Upper lobe of left lung (tissue), 6 donors: ENCODE measurements at regions not wholly inside any gene's neighbourhood (a gene's known extent, or its start where the extent isn't known, plus 50 kb on each side); places are given as distances from the start of the nearest gene placed in this dataset.
A peak's percentile ranks its signal among the peaks of the same experiment; 100 is the strongest.
"Not testable (repeated sequence)": the region's sequence is repeated elsewhere in the genome, so short reads cannot be mapped to it uniquely, and the experiment has no call there.

Experiments
- ATAC-seq, 2 donors: fragments of 200-7000 bp; cut with Tn5 transposase; one replicate each; pipeline ENCODE4 v1.9.1; 2022; ENCODE audit warnings: mild to moderate bottlenecking in 2 of 2, moderate library complexity in 2 of 2; ENCODE audit not compliant: low FRiP score in 2 of 2
- DNase-seq, 2 donors: peaks; one replicate each; pipeline ENCODE4 v3.0.0-alpha.2; 2019 to 2020
- H3K27ac ChIP-seq, 4 donors: fragments of 200-600 bp; sonication (generic); one replicate each; pipeline ENCODE4 v1.5.1; 2016 to 2019
- H3K27me3 ChIP-seq, 4 donors: fragments of 200-600 bp; sonication (generic); one replicate each; pipeline ENCODE4 v1.5.1; 2017 to 2019
- H3K36me3 ChIP-seq, 4 donors: fragments of 200-600 bp; sonication (generic); one replicate each; pipeline ENCODE4 v1.5.1; 2016 to 2019
- H3K4me1 ChIP-seq, 4 donors: fragments of 200-600 bp; sonication (generic); one replicate each; pipeline ENCODE4 v1.5.1; 2018 to 2019
- H3K4me3 ChIP-seq, 4 donors: fragments of 200-600 bp; sonication (generic); one replicate each; pipeline ENCODE4 v1.5.1; 2017 to 2019; ENCODE audit warnings: mild to moderate bottlenecking in 2 of 4, moderate library complexity in 1 of 4
- H3K9me3 ChIP-seq, 4 donors: fragments of 200-600 bp; sonication (generic); one replicate each; pipeline ENCODE4 v1.5.1; 2018 to 2019
- CTCF ChIP-seq, 6 experiments: fragments of 450-650 bp in 4 of 6; fragments of 200-600 bp in 2 of 6; sonication (generic) in 2 of 6; IDR thresholded peaks; one replicate each; pipeline ENCODE4 v1.5.1; 2016 to 2019; ENCODE audit warnings: antibody characterized with exemption in 6 of 6
- EP300 ChIP-seq, 4 donors: sonication (generic); formaldehyde crosslinking; IDR thresholded peaks; one replicate each; pipeline ENCODE4 v1.5.1; 2017; ENCODE audit warnings: antibody characterized with exemption in 4 of 4, control low read depth in 2 of 4
- POLR2A ChIP-seq, 4 donors: fragments of 450-650 bp; IDR thresholded peaks; one replicate each; pipeline ENCODE4 v1.5.1; 2016 to 2017; ENCODE audit warnings: antibody characterized with exemption in 4 of 4, mild to moderate bottlenecking in 2 of 4
- POLR2AphosphoS5 ChIP-seq, 2 donors: sonication (generic); formaldehyde crosslinking; IDR thresholded peaks; one replicate each; pipeline ENCODE4 v1.5.1; 2017; ENCODE audit warnings: antibody characterized with exemption in 2 of 2
- WGBS, 2 donors: methylation state at CpG; one replicate each; pipeline ENCODE4 v1.1.5; 2017 to 2018; 5-methylcytosine and 5-hydroxymethylcytosine counted together
- small RNA-seq, 4 donors: library from RNA; depleted of rRNA; stranded (forward); fragments of <200 nt; gene quantifications; one replicate each; pipeline ENCODE3, GENCODE V24; 2016
- donor health status: DM: no; HTN: no; CAD: no; lungs with moderate emphysema.
- donor health status: DM: no; HTN: yes; CAD: no; lungs with severe emphysema.

DNA sequence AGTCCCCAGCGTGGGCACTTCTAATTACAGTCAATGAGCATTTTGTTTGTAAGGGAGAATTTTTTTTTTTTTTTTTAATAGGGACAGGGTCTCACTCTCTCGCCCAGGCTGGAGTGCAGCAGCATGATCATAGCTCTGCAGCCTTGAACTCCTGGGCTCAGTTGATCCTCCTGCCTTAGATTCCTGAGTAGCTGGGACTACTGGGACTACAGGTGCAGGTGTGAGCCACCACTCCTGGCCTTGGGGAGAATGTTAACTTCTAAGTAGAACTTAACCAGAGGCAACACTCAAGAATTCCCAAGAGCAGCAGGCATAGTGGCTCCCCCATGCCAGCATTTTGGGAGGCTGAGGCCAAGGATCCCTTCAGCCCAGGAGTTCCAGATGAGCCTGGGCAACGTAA, 52.9 kb upstream of the ZNF217 start:
- Histone ChIP-seq H3K4me1 (peaks cover 6 to 19% (median 17%) of the 10 kb centered on the region in 4 donors), H3K9me3 (no peaks in the 10 kb centered on the region), H3K27me3 (no peaks in the 10 kb centered on the region), H3K36me3 (no peaks in the 10 kb centered on the region), H3K27ac (no peak overlapping the region), H3K4me3 (no peak overlapping the region)
- no peak for ATAC-seq
- TF ChIP-seq EP300 (IDR thresholded peaks at IDR 0.05) (no peak), POLR2AphosphoS5 (IDR thresholded peaks at IDR 0.05) (no peak), POLR2A (IDR thresholded peaks at IDR 0.05) (no peak), CTCF (IDR thresholded peaks at IDR 0.05) (no peak)
- DNase-seq: no peak
- WGBS, 2 donors: 90 to 93% methylated on average over 3 of the region's 3 CpGs

DNA sequence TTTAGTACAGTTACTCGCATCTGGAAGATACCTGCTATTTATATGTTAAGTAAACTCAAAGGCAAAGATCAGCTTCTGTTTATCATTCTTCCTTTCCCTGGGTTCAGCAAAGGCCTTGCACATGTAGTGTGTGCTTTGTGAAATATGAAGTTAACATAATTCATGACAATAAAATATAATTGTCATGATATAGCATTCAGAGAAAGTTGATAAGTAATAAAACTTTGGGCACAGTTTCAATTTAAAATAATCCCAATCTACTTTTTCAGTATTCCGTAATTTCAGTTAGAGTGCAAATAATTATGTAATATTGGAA, 51.9 kb upstream of the ZNF217 start:
- no peak for DNase-seq
- ATAC-seq: no peak
- H3K4me3 ChIP-seq: no peak overlapping the region
- no peak for TF ChIP-seq POLR2AphosphoS5 (IDR thresholded peaks at IDR 0.05)
- TF ChIP-seq CTCF (IDR thresholded peaks at IDR 0.05): no peak
- no peak for TF ChIP-seq POLR2A (IDR thresholded peaks at IDR 0.05)
- no peak for TF ChIP-seq EP300 (IDR thresholded peaks at IDR 0.05)
- H3K27me3 ChIP-seq: no peaks in the 10 kb centered on the region
- 86 to 89% methylated on average over 2 of the region's 2 CpGs for WGBS, 2 donors
- H3K27ac ChIP-seq: no peak overlapping the region
- peaks cover 6 to 19% (median 17%) of the 10 kb centered on the region in 4 donors for H3K4me1 ChIP-seq
- H3K36me3 ChIP-seq: no peaks in the 10 kb centered on the region
- H3K9me3 ChIP-seq: no peaks in the 10 kb centered on the region

- peaks cover 6 to 19% (median 17%) of the 10 kb centered on the region in 4 donors for H3K4me1 ChIP-seq
- not testable (repeated sequence) for DNase-seq, H3K27me3 ChIP-seq, H3K9me3 ChIP-seq, H3K4me3 ChIP-seq, H3K36me3 ChIP-seq, ATAC-seq
- WGBS, 2 donors: 96 to 98% methylated on average over 8 of the region's 8 CpGs
- peak overlapping the region in 2 of 4 donors; percentile 84 to 87 for H3K27ac ChIP-seq
Observed at GRCh38 chr20:53644108-53644507, 50.5 kb upstream of the ZNF217 start.

Small RNA genes in the stretch of these regions (small RNA-seq; reads per million reads assigned to genes)
- 0 reads per million in 4 donors for gene RNU7-14P
